ENCODE measurements at regions not wholly inside any gene's neighbourhood (a gene's known extent, or its start where the extent isn't known, plus 50 kb on each side); places are given as distances from the start of the nearest gene placed in this dataset.
A peak's percentile ranks its signal among the peaks of the same experiment; 100 is the strongest.

DNA sequence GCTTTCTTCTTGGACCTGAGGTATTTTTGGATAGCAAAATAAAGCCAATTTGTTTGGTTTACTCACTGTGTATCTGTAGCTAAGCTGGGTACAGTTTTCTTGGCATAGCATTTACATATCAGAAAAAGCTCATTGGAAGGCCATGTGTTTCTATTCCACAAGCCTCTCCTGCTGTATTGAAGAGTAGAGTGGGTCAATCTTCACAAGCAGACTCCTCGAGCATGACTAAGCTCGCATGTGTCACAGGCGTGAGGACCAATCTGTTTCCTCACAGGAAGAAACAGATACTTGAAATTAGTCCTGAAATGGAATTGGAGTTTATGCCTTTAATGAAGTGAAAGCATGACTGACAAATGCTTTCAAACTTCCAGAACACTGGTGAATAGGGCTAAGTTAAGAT is 1279.0 kb upstream of the MAP3K7 start:
- Histone ChIP-seq H3K27ac (ENCODE audit: low read depth in 1 of 3, low read length in 2 of 3) (no peak overlapping the region), H3K27me3 (ENCODE audit: control insufficient read depth in 3 of 3, insufficient read depth in 3 of 3, low read length in 3 of 3) (no peaks in the 10 kb centered on the region), H3K9me3 (ENCODE audit: control insufficient read depth in 2 of 2, insufficient read depth in 1 of 2, low read depth in 1 of 2, low read length in 1 of 2) (no peaks in the 10 kb centered on the region), H3K4me1 (ENCODE audit: control insufficient read depth in 3 of 3, insufficient read depth in 2 of 3, low read depth in 1 of 3, low read length in 2 of 3) (no peaks in the 10 kb centered on the region), H3K36me3 (ENCODE audit: control insufficient read depth in 3 of 3, insufficient read depth in 2 of 3, low read depth in 1 of 3, low read length in 3 of 3) (no peaks in the 10 kb centered on the region), H3K4me3 (ENCODE audit: low read depth in 1 of 3, low read length in 3 of 3) (no peak overlapping the region)
- 61 to 74% (median 66%) methylated on average over 3 of the region's 3 CpGs for WGBS, 3 donors
- no peak for DNase-seq
- no peak for FAIRE-seq

DNA sequence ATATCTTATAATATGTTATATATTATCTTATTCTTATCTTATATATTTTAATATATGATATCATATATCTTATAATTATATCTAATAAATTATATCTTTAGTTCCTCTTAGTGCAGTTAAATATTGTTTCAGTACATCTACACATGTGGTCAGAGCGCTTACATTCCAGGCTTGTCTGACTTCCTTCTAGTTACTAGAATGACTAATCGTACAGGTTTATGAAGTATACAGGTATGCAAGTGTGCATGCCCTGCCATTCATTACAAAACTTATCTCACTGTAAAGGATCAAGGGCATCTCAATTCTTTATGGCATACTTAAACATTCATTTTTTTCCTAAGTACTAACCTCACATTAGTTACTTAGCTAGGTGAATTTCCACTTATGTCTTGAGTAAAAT is 1278.0 kb upstream of the MAP3K7 start:
- FAIRE-seq (no peak), DNase-seq (no peak)
- Histone ChIP-seq H3K4me1 (ENCODE audit: control insufficient read depth in 3 of 3, insufficient read depth in 2 of 3, low read depth in 1 of 3, low read length in 2 of 3) (no peaks in the 10 kb centered on the region), H3K27me3 (ENCODE audit: control insufficient read depth in 3 of 3, insufficient read depth in 3 of 3, low read length in 3 of 3) (no peaks in the 10 kb centered on the region), H3K27ac (ENCODE audit: low read depth in 1 of 3, low read length in 2 of 3) (no peak overlapping the region), H3K36me3 (ENCODE audit: control insufficient read depth in 3 of 3, insufficient read depth in 2 of 3, low read depth in 1 of 3, low read length in 3 of 3) (no peaks in the 10 kb centered on the region), H3K4me3 (ENCODE audit: low read depth in 1 of 3, low read length in 3 of 3) (no peak overlapping the region), H3K9me3 (ENCODE audit: control insufficient read depth in 2 of 2, insufficient read depth in 1 of 2, low read depth in 1 of 2, low read length in 1 of 2) (no peaks in the 10 kb centered on the region)
- 61 to 80% (median 69%) methylated on average over 2 of the region's 2 CpGs for WGBS, 3 donors

- H3K9me3 ChIP-seq (ENCODE audit: control insufficient read depth in 2 of 2, insufficient read depth in 1 of 2, low read depth in 1 of 2, low read length in 1 of 2): no peaks in the 10 kb centered on the region
- WGBS, 3 donors: 54 to 63% (median 55%) methylated on average over 4 of the region's 4 CpGs
- DNase-seq (peak in 1 of 2 donors; percentile 5), FAIRE-seq (no peak)
- no peaks in the 10 kb centered on the region for H3K36me3 ChIP-seq (ENCODE audit: control insufficient read depth in 3 of 3, insufficient read depth in 2 of 3, low read depth in 1 of 3, low read length in 3 of 3)
- no peak overlapping the region for H3K4me3 ChIP-seq (ENCODE audit: low read depth in 1 of 3, low read length in 3 of 3)
- H3K27ac ChIP-seq (ENCODE audit: low read depth in 1 of 3, low read length in 2 of 3): no peak overlapping the region
- H3K4me1 ChIP-seq (ENCODE audit: control insufficient read depth in 3 of 3, insufficient read depth in 2 of 3, low read depth in 1 of 3, low read length in 2 of 3): no peaks in the 10 kb centered on the region
- no peaks in the 10 kb centered on the region for H3K27me3 ChIP-seq (ENCODE audit: control insufficient read depth in 3 of 3, insufficient read depth in 3 of 3, low read length in 3 of 3)
Measured at GRCh38 chr6:91860541-91861335, 1273.9 kb upstream of the MAP3K7 start.

DNA sequence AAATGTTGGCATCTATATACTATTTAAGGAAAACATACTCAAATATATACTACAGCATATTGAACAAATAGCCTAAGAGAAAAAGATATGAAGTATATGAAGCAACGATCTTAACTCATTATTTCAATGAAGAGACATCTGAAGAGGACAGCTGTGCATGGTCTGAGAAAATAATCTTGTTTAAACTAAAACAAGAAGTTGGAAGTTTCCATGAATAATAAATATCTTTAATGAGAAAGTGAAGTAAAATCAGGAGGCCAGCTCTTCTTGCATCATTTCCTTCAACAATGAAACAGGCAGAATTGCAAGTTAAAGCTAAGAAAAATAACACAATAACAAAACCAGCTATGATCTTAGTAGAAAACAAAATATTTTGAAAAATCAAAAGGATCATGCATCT is 1265.4 kb upstream of the MAP3K7 start:
- DNase-seq: no peak
- Histone ChIP-seq H3K27me3 (ENCODE audit: control insufficient read depth in 3 of 3, insufficient read depth in 3 of 3, low read length in 3 of 3) (no peaks in the 10 kb centered on the region), H3K27ac (ENCODE audit: low read depth in 1 of 3, low read length in 2 of 3) (no peak overlapping the region), H3K4me1 (ENCODE audit: control insufficient read depth in 3 of 3, insufficient read depth in 2 of 3, low read depth in 1 of 3, low read length in 2 of 3) (no peaks in the 10 kb centered on the region), H3K9me3 (ENCODE audit: control insufficient read depth in 2 of 2, insufficient read depth in 1 of 2, low read depth in 1 of 2, low read length in 1 of 2) (no peaks in the 10 kb centered on the region), H3K36me3 (ENCODE audit: control insufficient read depth in 3 of 3, insufficient read depth in 2 of 3, low read depth in 1 of 3, low read length in 3 of 3) (no peaks in the 10 kb centered on the region), H3K4me3 (ENCODE audit: low read depth in 1 of 3, low read length in 3 of 3) (no peak overlapping the region)
- FAIRE-seq: peak; percentile 10
- 53 to 76% (median 55%) methylated on average over 1 of the region's 1 CpG for WGBS, 3 donors

GRCh38 chr6:91834813-91835212 is 1247.9 kb upstream of the MAP3K7 start:
- 81 to 94% (median 81%) methylated on average over 2 of the region's 2 CpGs for WGBS, 3 donors
- no peak for DNase-seq
- H3K27me3 ChIP-seq (ENCODE audit: control insufficient read depth in 3 of 3, insufficient read depth in 3 of 3, low read length in 3 of 3): no peaks in the 10 kb centered on the region
- H3K4me1 ChIP-seq (ENCODE audit: control insufficient read depth in 3 of 3, insufficient read depth in 2 of 3, low read depth in 1 of 3, low read length in 2 of 3): no peaks in the 10 kb centered on the region
- H3K9me3 ChIP-seq (ENCODE audit: control insufficient read depth in 2 of 2, insufficient read depth in 1 of 2, low read depth in 1 of 2, low read length in 1 of 2): no peaks in the 10 kb centered on the region
- no peak overlapping the region for H3K27ac ChIP-seq (ENCODE audit: low read depth in 1 of 3, low read length in 2 of 3)
- no peak for FAIRE-seq
- H3K36me3 ChIP-seq (ENCODE audit: control insufficient read depth in 3 of 3, insufficient read depth in 2 of 3, low read depth in 1 of 3, low read length in 3 of 3): no peaks in the 10 kb centered on the region
- no peak overlapping the region for H3K4me3 ChIP-seq (ENCODE audit: low read depth in 1 of 3, low read length in 3 of 3)

DNA sequence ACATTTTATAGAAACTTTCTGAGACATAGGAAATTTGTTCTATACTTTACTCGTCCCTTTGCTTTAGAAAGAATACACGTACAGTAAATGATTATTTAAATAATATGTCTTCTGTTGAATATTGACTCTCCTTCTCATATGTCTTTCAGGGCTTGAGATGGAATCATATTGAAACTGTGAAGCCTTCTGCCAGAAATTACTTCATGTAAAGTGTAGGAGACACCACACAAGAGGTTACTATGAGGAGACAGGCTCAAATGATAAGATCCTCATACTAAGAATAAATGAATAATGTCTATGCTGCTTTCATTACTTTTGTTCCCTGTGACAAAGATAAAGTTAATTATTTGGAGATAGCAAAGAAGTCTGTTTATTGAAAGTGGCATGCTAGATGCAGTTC is 1240.3 kb upstream of the MAP3K7 start:
- no peak overlapping the region for H3K4me3 ChIP-seq (ENCODE audit: low read depth in 1 of 3, low read length in 3 of 3)
- H3K4me1 ChIP-seq (ENCODE audit: control insufficient read depth in 3 of 3, insufficient read depth in 2 of 3, low read depth in 1 of 3, low read length in 2 of 3): no peaks in the 10 kb centered on the region
- H3K27me3 ChIP-seq (ENCODE audit: control insufficient read depth in 3 of 3, insufficient read depth in 3 of 3, low read length in 3 of 3): no peaks in the 10 kb centered on the region
- H3K36me3 ChIP-seq (ENCODE audit: control insufficient read depth in 3 of 3, insufficient read depth in 2 of 3, low read depth in 1 of 3, low read length in 3 of 3): no peaks in the 10 kb centered on the region
- H3K9me3 ChIP-seq (ENCODE audit: control insufficient read depth in 2 of 2, insufficient read depth in 1 of 2, low read depth in 1 of 2, low read length in 1 of 2): no peaks in the 10 kb centered on the region
- FAIRE-seq (no peak), DNase-seq (no peak)
- no peak overlapping the region for H3K27ac ChIP-seq (ENCODE audit: low read depth in 1 of 3, low read length in 2 of 3)
- 81 to 85% (median 85%) methylated on average over 2 of the region's 2 CpGs for WGBS, 3 donors

DNA sequence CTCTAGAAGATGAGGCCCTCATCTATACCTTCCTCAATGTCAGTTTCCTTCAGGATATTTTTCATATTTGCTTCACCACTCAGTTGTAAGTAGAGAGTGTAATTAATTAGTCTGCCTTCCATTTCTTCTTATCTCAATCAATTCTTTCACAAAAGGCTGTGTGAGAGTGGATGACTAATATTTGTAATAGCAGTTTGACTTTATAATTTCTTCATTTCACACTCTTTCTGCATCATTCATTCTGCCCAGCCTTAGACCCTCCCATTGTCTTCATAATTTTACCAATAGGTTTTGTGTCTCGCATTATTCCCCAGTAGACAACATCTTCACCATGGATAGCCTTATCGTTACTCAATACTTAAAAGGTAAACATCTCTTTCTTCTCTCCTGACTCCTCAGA is 1239.3 kb upstream of the MAP3K7 start:
- DNase-seq (no peak), FAIRE-seq (no peak)
- WGBS, 3 donors: 73 to 86% (median 74%) methylated on average over 2 of the region's 2 CpGs
- no peaks in the 10 kb centered on the region for H3K36me3 ChIP-seq (ENCODE audit: control insufficient read depth in 3 of 3, insufficient read depth in 2 of 3, low read depth in 1 of 3, low read length in 3 of 3)
- no peak overlapping the region for H3K4me3 ChIP-seq (ENCODE audit: low read depth in 1 of 3, low read length in 3 of 3)
- H3K27me3 ChIP-seq (ENCODE audit: control insufficient read depth in 3 of 3, insufficient read depth in 3 of 3, low read length in 3 of 3): no peaks in the 10 kb centered on the region
- H3K27ac ChIP-seq (ENCODE audit: low read depth in 1 of 3, low read length in 2 of 3): no peak overlapping the region
- H3K9me3 ChIP-seq (ENCODE audit: control insufficient read depth in 2 of 2, insufficient read depth in 1 of 2, low read depth in 1 of 2, low read length in 1 of 2): no peaks in the 10 kb centered on the region
- no peaks in the 10 kb centered on the region for H3K4me1 ChIP-seq (ENCODE audit: control insufficient read depth in 3 of 3, insufficient read depth in 2 of 3, low read depth in 1 of 3, low read length in 2 of 3)

- H3K4me1 ChIP-seq (ENCODE audit: control insufficient read depth in 3 of 3, insufficient read depth in 2 of 3, low read depth in 1 of 3, low read length in 2 of 3): no peaks in the 10 kb centered on the region
- no peak overlapping the region for H3K4me3 ChIP-seq (ENCODE audit: low read depth in 1 of 3, low read length in 3 of 3)
- no peak overlapping the region for H3K27ac ChIP-seq (ENCODE audit: low read depth in 1 of 3, low read length in 2 of 3)
- FAIRE-seq (no peak), DNase-seq (no peak)
- no peaks in the 10 kb centered on the region for H3K27me3 ChIP-seq (ENCODE audit: control insufficient read depth in 3 of 3, insufficient read depth in 3 of 3, low read length in 3 of 3)
- no peaks in the 10 kb centered on the region for H3K9me3 ChIP-seq (ENCODE audit: control insufficient read depth in 2 of 2, insufficient read depth in 1 of 2, low read depth in 1 of 2, low read length in 1 of 2)
- no peaks in the 10 kb centered on the region for H3K36me3 ChIP-seq (ENCODE audit: control insufficient read depth in 3 of 3, insufficient read depth in 2 of 3, low read depth in 1 of 3, low read length in 3 of 3)
Measured at GRCh38 chr6:91824331-91824730, 1237.5 kb upstream of the MAP3K7 start.

DNA sequence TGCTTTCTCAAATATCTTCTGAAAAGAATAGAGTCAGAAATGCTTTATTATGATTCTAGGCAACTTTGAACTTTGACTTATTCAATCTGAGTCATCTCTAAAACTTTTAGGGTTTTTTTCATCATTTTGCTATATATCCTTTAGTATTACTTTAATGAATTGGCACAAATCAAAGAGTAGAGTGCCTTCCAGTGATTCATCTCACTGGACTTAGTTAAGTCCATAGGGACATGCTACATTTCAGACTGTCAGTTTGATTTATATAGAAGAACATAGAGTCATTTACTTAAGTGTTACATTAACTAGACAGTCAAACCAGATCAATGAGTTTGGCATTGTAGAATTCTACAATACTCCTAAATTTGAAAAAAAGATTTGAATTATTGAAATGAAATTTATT is 1235.7 kb upstream of the MAP3K7 start:
- DNase-seq (no peak), FAIRE-seq (no peak)
- Histone ChIP-seq H3K36me3 (ENCODE audit: control insufficient read depth in 3 of 3, insufficient read depth in 2 of 3, low read depth in 1 of 3, low read length in 3 of 3) (no peaks in the 10 kb centered on the region), H3K9me3 (ENCODE audit: control insufficient read depth in 2 of 2, insufficient read depth in 1 of 2, low read depth in 1 of 2, low read length in 1 of 2) (no peaks in the 10 kb centered on the region), H3K27me3 (ENCODE audit: control insufficient read depth in 3 of 3, insufficient read depth in 3 of 3, low read length in 3 of 3) (no peaks in the 10 kb centered on the region), H3K4me3 (ENCODE audit: low read depth in 1 of 3, low read length in 3 of 3) (no peak overlapping the region), H3K4me1 (ENCODE audit: control insufficient read depth in 3 of 3, insufficient read depth in 2 of 3, low read depth in 1 of 3, low read length in 2 of 3) (no peaks in the 10 kb centered on the region), H3K27ac (ENCODE audit: low read depth in 1 of 3, low read length in 2 of 3) (no peak overlapping the region)
